Suprapubic skin (tissue), 3 donors: ENCODE measurements at regions not wholly inside any gene's neighbourhood (a gene's known extent, or its start where the extent isn't known, plus 50 kb on each side); places are given as distances from the start of the nearest gene placed in this dataset.

Source experiments
- CTCF ChIP-seq, 2 donors: fragments of 200-600 bp in 1 of 2; fragments of 450-650 bp in 1 of 2; sonication (generic) in 1 of 2; IDR thresholded peaks; one replicate each; pipeline ENCODE4 v1.5.1; 2016 to 2019; ENCODE audit warnings: antibody characterized with exemption in 2 of 2, mild to moderate bottlenecking in 1 of 2, moderate library complexity in 1 of 2
- POLR2A ChIP-seq, 2 donors: fragments of 450-650 bp; IDR thresholded peaks; one replicate each; pipeline ENCODE4 v1.6.1; 2017; ENCODE audit warnings: antibody characterized with exemption in 2 of 2, mild to moderate bottlenecking in 2 of 2, moderate library complexity in 2 of 2

- TF ChIP-seq CTCF (IDR thresholded peaks at IDR 0.05), result no peak
- TF ChIP-seq POLR2A (IDR thresholded peaks at IDR 0.05), result no peak
Observed at GRCh38 chr7:371779-372545, 82.0 kb downstream of the FOXL3 start.
